ENCODE measurements at regions not wholly inside any gene's neighbourhood (a gene's known extent, or its start where the extent isn't known, plus 50 kb on each side); places are given as distances from the start of the nearest gene placed in this dataset.

DNA sequence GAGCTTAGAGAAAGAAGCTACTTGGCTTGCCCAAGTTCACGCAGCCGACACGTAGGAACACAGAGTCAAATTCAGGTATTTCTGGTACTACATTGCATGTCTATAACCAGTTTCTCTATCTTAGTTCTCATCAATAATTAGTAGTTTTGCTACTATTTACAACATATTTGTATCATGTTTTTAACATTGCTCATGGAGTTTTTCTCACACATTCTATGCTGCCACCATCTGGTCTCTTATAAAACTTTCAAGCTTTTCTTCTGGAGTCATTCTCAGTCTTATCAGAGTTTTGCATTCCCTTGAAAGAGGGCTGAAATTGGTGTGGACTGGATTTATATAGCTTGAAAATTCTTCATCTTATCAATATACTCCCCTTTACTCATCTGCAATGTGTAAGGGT is 118.8 kb upstream of the PALMD start:
- H3K4me1 ChIP-seq (ENCODE audit: low read depth), result no peaks in the 10 kb centered on the region
- peak; percentile 6 to 56 for DNase-seq (ENCODE audit: low read depth in 1 of 2, low spot score in 1 of 2)
- H3K27me3 ChIP-seq, result no peaks in the 10 kb centered on the region
- H3K9me3 ChIP-seq (ENCODE audit: low read depth), result no peaks in the 10 kb centered on the region
- TF ChIP-seq, protein P1, sequence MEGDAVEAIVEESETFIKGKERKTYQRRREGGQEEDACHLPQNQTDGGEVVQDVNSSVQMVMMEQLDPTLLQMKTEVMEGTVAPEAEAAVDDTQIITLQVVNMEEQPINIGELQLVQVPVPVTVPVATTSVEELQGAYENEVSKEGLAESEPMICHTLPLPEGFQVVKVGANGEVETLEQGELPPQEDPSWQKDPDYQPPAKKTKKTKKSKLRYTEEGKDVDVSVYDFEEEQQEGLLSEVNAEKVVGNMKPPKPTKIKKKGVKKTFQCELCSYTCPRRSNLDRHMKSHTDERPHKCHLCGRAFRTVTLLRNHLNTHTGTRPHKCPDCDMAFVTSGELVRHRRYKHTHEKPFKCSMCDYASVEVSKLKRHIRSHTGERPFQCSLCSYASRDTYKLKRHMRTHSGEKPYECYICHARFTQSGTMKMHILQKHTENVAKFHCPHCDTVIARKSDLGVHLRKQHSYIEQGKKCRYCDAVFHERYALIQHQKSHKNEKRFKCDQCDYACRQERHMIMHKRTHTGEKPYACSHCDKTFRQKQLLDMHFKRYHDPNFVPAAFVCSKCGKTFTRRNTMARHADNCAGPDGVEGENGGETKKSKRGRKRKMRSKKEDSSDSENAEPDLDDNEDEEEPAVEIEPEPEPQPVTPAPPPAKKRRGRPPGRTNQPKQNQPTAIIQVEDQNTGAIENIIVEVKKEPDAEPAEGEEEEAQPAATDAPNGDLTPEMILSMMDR (IDR thresholded peaks at IDR 0.05; ENCODE audit: low read depth, low read length), result peak; percentile 41
- no peak overlapping the region for H3K4me3 ChIP-seq
- no peaks in the 10 kb centered on the region for H3K36me3 ChIP-seq
- no peak overlapping the region for H3K27ac ChIP-seq

DNA sequence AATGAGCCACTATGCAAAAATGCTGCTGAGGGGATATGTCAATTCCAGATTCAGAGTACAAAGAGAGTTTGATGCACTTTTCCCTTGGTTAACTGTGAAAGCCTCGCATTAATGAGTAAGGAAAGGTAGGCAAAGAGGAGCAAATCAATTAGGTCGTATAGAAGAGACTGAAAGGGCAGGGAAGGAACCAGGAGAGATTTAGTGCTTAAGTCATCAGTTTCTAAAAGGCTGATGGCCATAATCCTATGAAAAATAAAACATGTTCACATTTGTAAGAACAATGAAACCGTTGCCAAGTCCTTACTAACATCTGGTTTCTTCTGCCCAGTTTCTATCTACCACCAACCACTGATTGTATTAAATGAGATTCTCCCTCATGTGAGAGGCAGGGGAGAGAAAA is 118.4 kb upstream of the PALMD start:
- Histone ChIP-seq H3K27ac (no peak overlapping the region), H3K4me1 (ENCODE audit: low read depth) (no peaks in the 10 kb centered on the region), H3K36me3 (no peaks in the 10 kb centered on the region), H3K4me3 (no peak overlapping the region), H3K27me3 (no peaks in the 10 kb centered on the region), H3K9me3 (ENCODE audit: low read depth) (no peaks in the 10 kb centered on the region)
- no peak for DNase-seq (ENCODE audit: low read depth in 1 of 2, low spot score in 1 of 2)
- TF ChIP-seq, protein P1 (IDR thresholded peaks at IDR 0.05; ENCODE audit: low read depth, low read length), result no peak

DNA sequence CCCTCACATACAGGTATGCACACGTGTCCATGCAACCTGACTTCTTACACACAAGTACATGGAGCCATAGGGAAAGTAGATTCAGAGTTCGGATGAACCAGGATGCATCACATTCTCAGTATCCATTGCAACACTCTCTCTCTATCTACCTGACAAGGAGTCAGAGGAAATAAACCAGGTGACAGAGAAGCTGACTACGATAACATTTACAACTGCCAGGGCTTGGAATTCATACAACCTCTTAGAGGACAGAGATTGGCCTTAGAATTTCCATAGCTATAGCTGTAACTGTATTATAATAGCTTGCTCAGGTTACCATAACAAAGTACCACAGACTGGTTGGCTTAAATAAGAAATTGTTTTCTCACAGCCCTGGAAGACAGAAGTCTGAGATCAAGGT is 116.9 kb upstream of the PALMD start:
- no peaks in the 10 kb centered on the region for H3K36me3 ChIP-seq
- H3K4me1 ChIP-seq (ENCODE audit: low read depth), result no peaks in the 10 kb centered on the region
- H3K4me3 ChIP-seq, result no peak overlapping the region
- DNase-seq (ENCODE audit: low read depth in 1 of 2, low spot score in 1 of 2), result peak in 1 of 2 donors; percentile 19
- H3K27ac ChIP-seq, result no peak overlapping the region
- H3K27me3 ChIP-seq, result no peaks in the 10 kb centered on the region
- TF ChIP-seq, protein P1 (IDR thresholded peaks at IDR 0.05; ENCODE audit: low read depth, low read length), result no peak
- H3K9me3 ChIP-seq (ENCODE audit: low read depth), result no peaks in the 10 kb centered on the region

DNA sequence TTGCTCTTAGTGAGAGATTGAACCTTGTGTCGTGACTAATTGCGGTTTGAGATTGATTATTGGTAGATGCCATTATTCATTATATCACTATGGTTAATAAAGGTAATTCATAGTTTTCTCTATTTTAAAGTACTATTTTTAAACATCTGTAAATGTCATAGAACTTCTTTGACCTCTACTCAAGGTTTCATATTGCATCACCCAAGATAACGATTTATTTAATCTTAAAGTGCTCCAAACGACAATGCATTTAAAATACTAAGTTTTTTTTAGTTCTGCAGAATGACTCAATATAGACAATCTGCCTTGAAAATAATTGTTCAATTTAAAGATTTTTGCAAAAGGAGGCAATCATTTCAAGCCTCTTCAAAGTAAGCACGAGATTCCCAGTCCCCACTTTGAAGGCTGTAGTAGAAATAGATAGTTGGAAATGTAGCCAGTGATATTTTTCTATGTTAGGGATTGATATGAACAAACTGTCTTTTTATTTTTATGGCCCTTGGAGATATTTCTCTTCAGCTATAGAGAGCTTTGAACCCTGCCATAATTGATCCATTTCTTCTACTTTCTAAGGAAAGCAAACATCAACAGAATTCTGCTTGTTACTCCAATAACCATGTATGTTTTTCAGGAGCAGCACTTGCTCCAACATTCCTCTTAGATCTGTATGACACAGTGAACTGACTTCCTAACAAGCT is 114.2 kb upstream of the PALMD start:
- Histone ChIP-seq H3K36me3 (no peaks in the 10 kb centered on the region), H3K9me3 (ENCODE audit: low read depth) (no peaks in the 10 kb centered on the region), H3K4me3 (no peak overlapping the region), H3K27me3 (no peaks in the 10 kb centered on the region), H3K27ac (no peak overlapping the region), H3K4me1 (ENCODE audit: low read depth) (peaks cover 3% of the 10 kb centered on the region)
- TF ChIP-seq, protein P1 (IDR thresholded peaks at IDR 0.05; ENCODE audit: low read depth, low read length), result no peak
- no peak for DNase-seq (ENCODE audit: low read depth in 1 of 2, low spot score in 1 of 2)

DNA sequence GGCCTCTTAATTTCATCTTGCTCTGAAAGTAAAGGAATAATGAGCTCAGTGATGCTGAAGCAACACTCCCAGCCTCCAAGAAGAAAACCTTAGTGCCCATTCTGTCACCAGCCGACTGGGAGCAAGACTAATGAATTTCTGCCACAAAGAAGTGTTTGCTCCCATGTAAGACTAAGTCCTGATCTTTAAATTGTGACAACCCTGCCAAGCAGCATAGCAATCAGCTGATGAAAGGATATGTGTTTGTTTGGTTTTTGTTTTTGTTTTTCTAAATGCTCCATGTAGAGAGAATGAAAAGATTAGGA is 113.7 kb upstream of the PALMD start:
- Histone ChIP-seq H3K9me3 (ENCODE audit: low read depth) (no peaks in the 10 kb centered on the region), H3K4me3 (no peak overlapping the region), H3K4me1 (ENCODE audit: low read depth) (peaks cover 3% of the 10 kb centered on the region), H3K27ac (no peak overlapping the region), H3K36me3 (no peaks in the 10 kb centered on the region), H3K27me3 (no peaks in the 10 kb centered on the region)
- DNase-seq (ENCODE audit: low read depth in 1 of 2, low spot score in 1 of 2), result no peak
- TF ChIP-seq, protein P1 (IDR thresholded peaks at IDR 0.05; ENCODE audit: low read depth, low read length), result no peak

Measured in cardiac muscle cell (in vitro differentiated cells and primary cell).